GM23248 (cell line): ENCODE measurements at regions not wholly inside any gene's neighbourhood (a gene's known extent, or its start where the extent isn't known, plus 50 kb on each side); places are given as distances from the start of the nearest gene placed in this dataset.

Source experiments
- DNase-seq: peaks from one replicate; pipeline ENCODE4 v3.0.0-alpha.2; 2015
- H2AFZ ChIP-seq: fragments of 200-600 bp; sonication (generic); 2 replicates; pipeline ENCODE4 v1.6.1; 2016; ENCODE audit warnings: antibody characterized with exemption
- H3F3A ChIP-seq: fragments of 200-600 bp; sonication (generic); 2 replicates; pipeline ENCODE4 v1.6.1; 2016; ENCODE audit warnings: mild to moderate bottlenecking, antibody characterized with exemption, mixed run types; ENCODE audit not compliant: insufficient read depth
- H3K27ac ChIP-seq: fragments of 200-600 bp; sonication (generic); 2 replicates; pipeline ENCODE4 v1.5.1; 2016; ENCODE audit warnings: mild to moderate bottlenecking
- H3K27me3 ChIP-seq: fragments of 200-600 bp; sonication (generic); replicated peaks from 2 replicates; pipeline ENCODE4 v1.6.1; 2016; ENCODE audit warnings: mild to moderate bottlenecking; ENCODE audit not compliant: insufficient read depth
- H3K36me3 ChIP-seq: fragments of 200-600 bp; sonication (generic); 2 replicates; pipeline ENCODE4 v1.6.1; 2016; ENCODE audit warnings: low read depth, mild to moderate bottlenecking
- H3K4me1 ChIP-seq: fragments of 200-600 bp; sonication (generic); 2 replicates; pipeline ENCODE4 v1.6.1; 2016; ENCODE audit warnings: mild to moderate bottlenecking; ENCODE audit not compliant: insufficient read depth
- H3K4me2 ChIP-seq: fragments of 200-600 bp; sonication (generic); one replicate; pipeline ENCODE4 v1.6.1; 2016; ENCODE audit warnings: mild to moderate bottlenecking; ENCODE audit not compliant: unreplicated experiment
- H3K4me3 ChIP-seq: fragments of 200-600 bp; sonication (generic); 2 replicates; pipeline ENCODE4 v1.5.1; 2016; ENCODE audit warnings: mild to moderate bottlenecking
- H3K79me2 ChIP-seq: fragments of 200-600 bp; sonication (generic); 2 replicates; pipeline ENCODE4 v1.6.1; 2016; ENCODE audit warnings: mild to moderate bottlenecking; ENCODE audit not compliant: insufficient read depth
- H3K9ac ChIP-seq: fragments of 200-600 bp; sonication (generic); 2 replicates; pipeline ENCODE4 v1.6.1; 2016; ENCODE audit warnings: mild to moderate bottlenecking
- H3K9me2 ChIP-seq: fragments of 200-600 bp; sonication (generic); 2 replicates; pipeline ENCODE4 v1.6.1; 2016; ENCODE audit warnings: mixed run types, mild to moderate bottlenecking, moderate library complexity; ENCODE audit not compliant: insufficient read depth
- H3K9me3 ChIP-seq: fragments of 200-600 bp; sonication (generic); one replicate; pipeline ENCODE4 v1.6.1; 2017; ENCODE audit warnings: low read depth
- H4K20me1 ChIP-seq: fragments of 200-600 bp; sonication (generic); 2 replicates; pipeline ENCODE4 v1.6.0; 2016; ENCODE audit not compliant: insufficient read depth
- EZH2 ChIP-seq: fragments of 200-600 bp; sonication (generic); IDR thresholded peaks from 2 replicates; pipeline ENCODE4 v1.6.1; 2018; ENCODE audit warnings: antibody characterized with exemption, mild to moderate bottlenecking; ENCODE audit not compliant: insufficient read depth, poor library complexity, severe bottlenecking
- EZH2phosphoT487 ChIP-seq: fragments of 200-600 bp; sonication (generic); IDR thresholded peaks from 2 replicates; pipeline ENCODE4 v1.6.1; 2018; ENCODE audit warnings: antibody characterized with exemption, moderate library complexity, mild to moderate bottlenecking, low read depth; ENCODE audit not compliant: insufficient read depth
- WGBS, 2 experiments: methylation state at CpG; one replicate each; pipeline ENCODE4 v1.1.6; 2015 to 2017; ENCODE audit warnings: low lambda C conversion rate in 2 of 2, low coverage in 1 of 2; ENCODE audit errors: missing lambda C conversion rate in 2 of 2; 5-methylcytosine and 5-hydroxymethylcytosine counted together
- in situ Hi-C: fragments of 300-500 bp; cut with MboI; formaldehyde crosslinking; loops from 2 replicates; pipeline ENCODE4 v1.15.0; 2020

DNA sequence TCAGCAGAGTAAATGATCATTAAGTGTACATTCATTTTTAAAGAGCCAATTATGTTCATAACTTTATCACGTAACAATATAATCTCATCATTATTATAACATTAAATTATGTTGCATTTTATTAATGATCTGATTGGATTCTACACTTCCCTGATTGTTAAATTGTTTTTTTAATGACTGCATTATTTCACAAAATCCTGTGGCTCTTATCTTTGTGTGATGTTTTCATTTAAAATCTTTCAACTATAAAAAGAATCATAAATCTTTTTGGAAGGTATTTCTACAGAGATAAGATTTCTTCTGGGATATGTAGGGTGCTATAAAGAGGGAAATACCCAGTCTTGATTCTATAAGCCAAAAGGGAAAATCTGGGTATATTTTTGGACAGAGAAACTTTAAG, 101.7 kb downstream of the ZIC5 start:
- Histone ChIP-seq H3K79me2 (no peaks in the 10 kb centered on the region), H3K9me2 (no peaks in the 10 kb centered on the region), H3K27me3 (0 out of 2 replicates have a peak, but pooled peaks cover under 1% of the 10 kb centered on the region), H4K20me1 (no peaks in the 10 kb centered on the region), H3K36me3 (no peaks in the 10 kb centered on the region), H2AFZ (no peak overlapping the region), H3K9ac (no peak overlapping the region), H3F3A (no peaks in the 10 kb centered on the region), H3K4me1 (no peaks in the 10 kb centered on the region), H3K4me2 (no peak overlapping the region), H3K9me3 (no peaks in the 10 kb centered on the region), H3K27ac (no peak overlapping the region), H3K4me3 (no peak overlapping the region)
- in situ Hi-C loops, result no loop called here
- TF ChIP-seq EZH2phosphoT487, result no peak
- DNase-seq, result no peak
- 74 to 81% methylated on average over 1 of the region's 1 CpG for WGBS, 2 experiments

DNA sequence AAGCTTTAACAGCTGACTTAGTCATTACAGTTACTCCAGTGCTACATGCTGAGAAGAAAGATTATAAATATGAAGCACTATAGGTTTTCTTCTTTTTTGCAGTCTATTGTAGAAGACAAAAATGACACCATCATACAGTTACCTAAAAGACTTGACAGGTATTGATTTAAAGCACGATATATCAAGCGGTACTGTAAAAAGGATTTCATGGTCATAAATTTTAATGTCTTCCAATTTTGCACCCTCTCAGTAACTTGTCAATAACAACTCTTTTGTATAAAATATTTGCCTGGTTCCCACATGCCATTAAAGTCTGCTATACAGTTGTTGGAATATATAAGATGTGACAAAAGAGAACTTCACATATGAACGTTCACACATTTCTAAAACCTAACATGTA, 102.8 kb downstream of the ZIC5 start:
- Histone ChIP-seq H2AFZ (no peak overlapping the region), H3K4me3 (no peak overlapping the region), H3K4me1 (no peaks in the 10 kb centered on the region), H3F3A (no peaks in the 10 kb centered on the region), H3K27me3 (no peaks in the 10 kb centered on the region), H4K20me1 (no peaks in the 10 kb centered on the region), H3K9me2 (no peaks in the 10 kb centered on the region), H3K27ac (no peak overlapping the region), H3K79me2 (no peaks in the 10 kb centered on the region), H3K9me3 (no peaks in the 10 kb centered on the region), H3K4me2 (no peak overlapping the region), H3K9ac (no peak overlapping the region), H3K36me3 (no peaks in the 10 kb centered on the region)
- TF ChIP-seq EZH2 (no peak), EZH2phosphoT487 (no peak)
- no peak for DNase-seq
- in situ Hi-C loops, result no loop called here
- 78 to 82% methylated on average over 3 of the region's 3 CpGs for WGBS, 2 experiments

DNA sequence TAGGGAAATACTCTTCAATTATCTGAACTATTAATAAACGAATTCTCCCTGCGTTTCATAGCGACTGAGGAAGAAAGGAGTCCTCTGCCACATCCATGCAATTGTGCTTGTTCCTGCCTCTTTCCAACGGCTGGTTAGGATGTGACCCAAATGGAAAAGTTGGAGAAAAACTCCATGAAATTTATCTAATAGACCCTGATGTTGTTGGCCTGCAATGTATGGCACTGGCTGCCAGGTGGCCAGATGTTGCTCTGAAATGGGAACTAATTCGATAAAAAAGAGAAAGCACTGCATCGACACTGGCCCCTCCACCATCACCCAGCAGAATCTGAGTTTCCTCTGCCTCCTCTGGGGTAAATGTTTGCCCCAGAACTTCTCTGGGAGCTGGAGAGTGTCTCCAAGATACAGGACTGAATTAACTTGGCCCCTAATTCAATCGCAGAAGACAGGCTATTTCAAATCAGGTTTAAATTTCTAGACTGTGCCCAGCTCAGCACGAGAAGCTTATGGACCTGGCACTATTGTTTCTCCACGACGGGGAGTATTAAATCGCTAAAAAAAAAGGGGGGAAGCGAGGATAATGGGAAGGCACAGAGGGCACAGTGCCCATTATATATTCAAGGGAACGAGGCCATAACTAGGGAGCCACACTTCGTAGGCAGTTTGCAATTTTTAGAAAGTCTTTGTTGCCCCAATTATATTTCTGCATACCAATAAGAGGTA, 103.9 kb downstream of the ZIC5 start:
- H3K27me3 ChIP-seq, result no peaks in the 10 kb centered on the region
- H3K79me2 ChIP-seq, result no peaks in the 10 kb centered on the region
- H2AFZ ChIP-seq, result no peak overlapping the region
- H3F3A ChIP-seq, result no peaks in the 10 kb centered on the region
- TF ChIP-seq EZH2phosphoT487, result no peak
- TF ChIP-seq EZH2, result no peak
- no peak for DNase-seq
- in situ Hi-C loops, result no loop called here
- H3K9me2 ChIP-seq, result no peaks in the 10 kb centered on the region
- no peaks in the 10 kb centered on the region for H4K20me1 ChIP-seq
- H3K4me2 ChIP-seq, result no peak overlapping the region
- H3K36me3 ChIP-seq, result no peaks in the 10 kb centered on the region
- H3K27ac ChIP-seq, result no peak overlapping the region
- H3K9me3 ChIP-seq, result no peaks in the 10 kb centered on the region
- no peak overlapping the region for H3K4me3 ChIP-seq
- 64 to 73% methylated on average over 14 of the region's 14 CpGs for WGBS, 2 experiments
- H3K4me1 ChIP-seq, result no peaks in the 10 kb centered on the region
- no peak overlapping the region for H3K9ac ChIP-seq

- TF ChIP-seq EZH2phosphoT487 (no peak), EZH2 (no peak)
- Histone ChIP-seq H3K4me3 (no peak overlapping the region), H3K9ac (no peak overlapping the region), H3K9me2 (no peaks in the 10 kb centered on the region), H3K36me3 (no peaks in the 10 kb centered on the region), H3K79me2 (no peaks in the 10 kb centered on the region), H2AFZ (no peak overlapping the region), H3K4me1 (no peaks in the 10 kb centered on the region), H3K4me2 (no peak overlapping the region), H3K27me3 (no peaks in the 10 kb centered on the region), H3K27ac (no peak overlapping the region), H4K20me1 (no peaks in the 10 kb centered on the region), H3K9me3 (no peaks in the 10 kb centered on the region), H3F3A (no peaks in the 10 kb centered on the region)
- DNase-seq, result no peak
- in situ Hi-C loops, result no loop called here
- 87 to 90% methylated on average over 7 of the region's 7 CpGs for WGBS, 2 experiments
These were observed 104.8 kb downstream of the ZIC5 start for GRCh38 chr13:99866781-99867180.
